HG03439 (cell line): ENCODE measurements at regions not wholly inside any gene's neighbourhood (a gene's known extent, or its start where the extent isn't known, plus 50 kb on each side); places are given as distances from the start of the nearest gene placed in this dataset.

Experiments used
- ATAC-seq: cut with Tn5 transposase; IDR thresholded peaks from one replicate; pipeline ENCODE4 v1.9.1; 2021; ENCODE audit warnings: mild to moderate bottlenecking, moderate library complexity; ENCODE audit not compliant: unreplicated experiment

- ATAC-seq: no peak
Observed at GRCh38 chr13:100817928-100818327, 143.3 kb upstream of the TMTC4 start.

- ATAC-seq: no peak
Observed at GRCh38 chr13:100815476-100816046, 141.0 kb upstream of the TMTC4 start.

- ATAC-seq: no peak
Observed at GRCh38 chr13:100812982-100813584, 138.5 kb upstream of the TMTC4 start.

GRCh38 chr13:100811928-100812327 lies 137.3 kb upstream of the TMTC4 start:
- ATAC-seq: no peak

- no peak for ATAC-seq
Observed at GRCh38 chr13:100811024-100811865, 136.7 kb upstream of the TMTC4 start.

- ATAC-seq: no peak
Observed at GRCh38 chr13:100810481-100810880, 135.9 kb upstream of the TMTC4 start.

GRCh38 chr13:100809856-100810255 lies 135.3 kb upstream of the TMTC4 start:
- no peak for ATAC-seq

GRCh38 chr13:100809129-100809390 lies 134.5 kb upstream of the TMTC4 start:
- ATAC-seq: no peak

- no peak for ATAC-seq
Observed at GRCh38 chr13:100808330-100809128, 133.9 kb upstream of the TMTC4 start.

GRCh38 chr13:100803091-100803490 lies 128.5 kb upstream of the TMTC4 start:
- ATAC-seq: no peak

- no peak for ATAC-seq
Observed at GRCh38 chr13:100800283-100800875, 125.8 kb upstream of the TMTC4 start.

- no peak for ATAC-seq
Observed at GRCh38 chr13:100798739-100799361, 124.3 kb upstream of the TMTC4 start.

- ATAC-seq: no peak
Observed at GRCh38 chr13:100797921-100798320, 123.3 kb upstream of the TMTC4 start.

GRCh38 chr13:100796463-100796862 lies 121.9 kb upstream of the TMTC4 start:
- ATAC-seq: no peak

GRCh38 chr13:100794575-100794974 lies 120.0 kb upstream of the TMTC4 start:
- ATAC-seq: no peak

- ATAC-seq: peak; percentile 5
Observed at GRCh38 chr13:100790405-100790804, 115.8 kb upstream of the TMTC4 start.

GRCh38 chr13:100789968-100790367 lies 115.4 kb upstream of the TMTC4 start:
- peak; percentile 98 for ATAC-seq

GRCh38 chr13:100789481-100789880 lies 114.9 kb upstream of the TMTC4 start:
- ATAC-seq: peak; percentile 6

- ATAC-seq: no peak
Observed at GRCh38 chr13:100789025-100789424, 114.4 kb upstream of the TMTC4 start.

- ATAC-seq: no peak
Observed at GRCh38 chr13:100788540-100788939, 113.9 kb upstream of the TMTC4 start.

GRCh38 chr13:100787899-100788298 lies 113.3 kb upstream of the TMTC4 start:
- no peak for ATAC-seq
